Stomach (tissue), 8 donors: ENCODE measurements at regions not wholly inside any gene's neighbourhood (a gene's known extent, or its start where the extent isn't known, plus 50 kb on each side); places are given as distances from the start of the nearest gene placed in this dataset.

Source experiments
- DNase-seq, 2 donors: peaks; one replicate each; pipeline versions ENCODE4 v3.0.0 to v3.0.0-alpha.2; 2013 to 2019
- H3K27ac ChIP-seq, 5 donors: fragments of 200-600 bp in 4 of 5; sonication (generic) in 4 of 5; one replicate each; pipeline ENCODE4 v1.5.1; 2013 to 2019; ENCODE audit warnings: mild to moderate bottlenecking in 1 of 5, moderate library complexity in 1 of 5
- H3K27me3 ChIP-seq, 3 donors: fragments of 200-600 bp; sonication (generic); one replicate each; pipeline ENCODE4 v1.5.1; 2017 to 2019; ENCODE audit warnings: mixed run types in 1 of 3
- H3K36me3 ChIP-seq, 4 donors: fragments of 200-600 bp; sonication (generic); 1 replicate in 3 of 4; 2 replicates in 1 of 4; pipeline ENCODE4 v1.5.1; 2016 to 2019
- H3K4me1 ChIP-seq, 4 donors: fragments of 200-600 bp; sonication (generic); one replicate each; pipeline ENCODE4 v1.5.1; 2016 to 2019
- H3K4me3 ChIP-seq, 4 donors: fragments of 200-600 bp; sonication (generic) in 3 of 4; one replicate each; pipeline ENCODE4 v1.5.1; 2016 to 2019; ENCODE audit warnings: mild to moderate bottlenecking in 1 of 4
- H3K9me3 ChIP-seq, 4 donors: fragments of 200-600 bp; sonication (generic); one replicate each; pipeline ENCODE4 v1.5.1; 2016 to 2019
- EP300 ChIP-seq: sonication (generic); formaldehyde crosslinking; IDR thresholded peaks from one replicate; pipeline ENCODE4 v1.6.1; 2017; ENCODE audit warnings: antibody characterized with exemption
- POLR2A ChIP-seq, 4 donors: fragments of 450-650 bp; IDR thresholded peaks; one replicate each; pipeline ENCODE4 v1.6.1; 2016; ENCODE audit warnings: antibody characterized with exemption in 4 of 4, control low read depth in 2 of 4, mild to moderate bottlenecking in 1 of 4, moderate library complexity in 1 of 4
- POLR2AphosphoS5 ChIP-seq, 3 donors: sonication (generic); formaldehyde crosslinking; IDR thresholded peaks; one replicate each; pipeline ENCODE4 v1.6.1; 2016; ENCODE audit warnings: antibody characterized with exemption in 3 of 3
- WGBS, 5 donors: extraction: QIAGEN DNeasy Blood & Tissue Kit in 3 of 5; methylation state at CpG; one replicate each; pipeline versions ENCODE4 v1.1.5 to v1.1.7; 2013 to 2018; 5-methylcytosine and 5-hydroxymethylcytosine counted together
- intact Hi-C: fragments of 100-400 bp; cut with DNase I; formaldehyde crosslinking; loops from one replicate; pipeline ENCODE4 v1.15.1; 2023; ENCODE audit warnings: low total_unique reads
- TF ChIP-seq, protein P1 (sequence below), 7 experiments: fragments of 450-650 bp in 4 of 7; fragments of 200-600 bp in 3 of 7; sonication (generic) in 3 of 7; IDR thresholded peaks; one replicate each; pipeline ENCODE4 v1.5.1; 2016 to 2019; ENCODE audit warnings: antibody characterized with exemption in 7 of 7, control low read depth in 2 of 7, mild to moderate bottlenecking in 1 of 7
- donor health status: healthy with polysubstance abuse.
- donor health status: Bipolar disorder and iron deficiency.
- donor health status: healthy.

DNA sequence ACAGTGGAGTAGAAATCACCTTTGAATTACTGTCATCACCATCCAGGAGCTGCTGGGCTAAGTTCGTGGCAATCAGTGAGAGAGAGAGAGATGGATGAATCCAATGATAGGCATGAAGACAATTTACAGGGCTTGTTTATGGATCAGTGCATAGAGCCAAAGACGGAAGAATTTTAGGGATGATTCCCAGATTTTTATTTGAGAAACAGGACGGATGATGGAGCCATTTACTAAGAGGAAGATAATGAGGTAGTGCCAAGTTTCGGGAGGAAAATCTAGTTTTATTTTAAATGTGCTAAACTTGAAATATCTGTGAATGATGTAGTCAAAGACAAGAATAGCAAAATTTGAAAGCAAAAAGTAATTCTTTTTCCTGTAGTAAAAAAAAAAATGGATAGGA is 394.2 kb upstream of the PAPPA start:
- no peak overlapping the region for H3K27ac ChIP-seq
- H3K9me3 ChIP-seq: no peaks in the 10 kb centered on the region
- TF ChIP-seq, protein P1, sequence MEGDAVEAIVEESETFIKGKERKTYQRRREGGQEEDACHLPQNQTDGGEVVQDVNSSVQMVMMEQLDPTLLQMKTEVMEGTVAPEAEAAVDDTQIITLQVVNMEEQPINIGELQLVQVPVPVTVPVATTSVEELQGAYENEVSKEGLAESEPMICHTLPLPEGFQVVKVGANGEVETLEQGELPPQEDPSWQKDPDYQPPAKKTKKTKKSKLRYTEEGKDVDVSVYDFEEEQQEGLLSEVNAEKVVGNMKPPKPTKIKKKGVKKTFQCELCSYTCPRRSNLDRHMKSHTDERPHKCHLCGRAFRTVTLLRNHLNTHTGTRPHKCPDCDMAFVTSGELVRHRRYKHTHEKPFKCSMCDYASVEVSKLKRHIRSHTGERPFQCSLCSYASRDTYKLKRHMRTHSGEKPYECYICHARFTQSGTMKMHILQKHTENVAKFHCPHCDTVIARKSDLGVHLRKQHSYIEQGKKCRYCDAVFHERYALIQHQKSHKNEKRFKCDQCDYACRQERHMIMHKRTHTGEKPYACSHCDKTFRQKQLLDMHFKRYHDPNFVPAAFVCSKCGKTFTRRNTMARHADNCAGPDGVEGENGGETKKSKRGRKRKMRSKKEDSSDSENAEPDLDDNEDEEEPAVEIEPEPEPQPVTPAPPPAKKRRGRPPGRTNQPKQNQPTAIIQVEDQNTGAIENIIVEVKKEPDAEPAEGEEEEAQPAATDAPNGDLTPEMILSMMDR (IDR thresholded peaks at IDR 0.05): no peak
- no peak for TF ChIP-seq POLR2AphosphoS5 (IDR thresholded peaks at IDR 0.05)
- TF ChIP-seq EP300: no peak
- TF ChIP-seq POLR2A (IDR thresholded peaks at IDR 0.05): no peak
- intact Hi-C loops: no loop called here
- H3K36me3 ChIP-seq: no peaks in the 10 kb centered on the region
- WGBS, 5 donors: 65 to 72% (median 69%) methylated on average over 4 of the region's 4 CpGs
- no peaks in the 10 kb centered on the region for H3K27me3 ChIP-seq
- H3K4me3 ChIP-seq: no peak overlapping the region
- H3K4me1 ChIP-seq: no peaks in the 10 kb centered on the region
- DNase-seq: no peak

DNA sequence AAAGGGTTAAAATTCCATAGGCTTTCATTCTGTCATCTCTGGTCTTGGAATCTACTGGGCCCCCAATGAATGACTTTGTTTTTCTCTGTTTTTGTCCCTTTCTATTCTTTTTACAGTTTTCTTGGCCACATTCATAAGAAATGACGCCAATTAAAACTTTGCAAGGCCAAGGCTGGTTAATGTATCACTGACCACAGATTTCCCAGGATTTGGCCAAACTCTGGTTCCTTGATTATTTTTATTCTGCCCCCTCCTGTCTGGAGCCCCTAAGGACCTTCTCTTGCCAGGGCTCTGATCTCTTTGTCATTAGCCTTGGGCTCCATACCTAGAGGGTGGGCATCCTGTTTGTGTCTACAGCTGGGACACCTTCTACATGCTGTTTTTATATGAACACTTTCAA is 388.9 kb upstream of the PAPPA start:
- no peaks in the 10 kb centered on the region for H3K36me3 ChIP-seq
- no peak overlapping the region for H3K27ac ChIP-seq
- no peaks in the 10 kb centered on the region for H3K4me1 ChIP-seq
- DNase-seq: peak in 1 of 2 donors; percentile 12
- H3K27me3 ChIP-seq: no peaks in the 10 kb centered on the region
- intact Hi-C loops: no loop called here
- no peak overlapping the region for H3K4me3 ChIP-seq
- no peaks in the 10 kb centered on the region for H3K9me3 ChIP-seq
- no peak for TF ChIP-seq POLR2A (IDR thresholded peaks at IDR 0.05)
- WGBS, 5 donors: 75 to 90% (median 80%) methylated on average over 1 of the region's 1 CpG

DNA sequence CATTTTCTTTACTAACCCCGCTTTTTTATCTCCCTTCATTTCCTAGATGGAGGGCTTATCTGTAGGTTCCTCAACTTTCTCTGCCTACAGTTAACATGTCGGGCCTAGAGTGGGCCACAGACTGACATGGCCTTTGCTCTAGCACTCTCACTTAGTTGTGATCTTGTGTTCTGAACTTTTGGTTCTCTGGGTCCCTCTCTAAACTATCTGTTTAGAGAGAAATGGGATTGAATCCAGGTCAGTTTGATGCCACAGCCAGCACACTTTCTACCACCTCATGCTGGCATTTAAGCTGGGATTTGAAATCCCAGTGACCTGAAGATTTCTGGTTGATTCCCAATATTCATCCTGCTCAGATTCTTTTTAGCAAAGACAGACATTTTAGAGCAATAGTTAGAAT is 388.5 kb upstream of the PAPPA start:
- H3K27ac ChIP-seq: no peak overlapping the region
- 54 to 71% (median 58%) methylated on average over 2 of the region's 2 CpGs for WGBS, 5 donors

DNA sequence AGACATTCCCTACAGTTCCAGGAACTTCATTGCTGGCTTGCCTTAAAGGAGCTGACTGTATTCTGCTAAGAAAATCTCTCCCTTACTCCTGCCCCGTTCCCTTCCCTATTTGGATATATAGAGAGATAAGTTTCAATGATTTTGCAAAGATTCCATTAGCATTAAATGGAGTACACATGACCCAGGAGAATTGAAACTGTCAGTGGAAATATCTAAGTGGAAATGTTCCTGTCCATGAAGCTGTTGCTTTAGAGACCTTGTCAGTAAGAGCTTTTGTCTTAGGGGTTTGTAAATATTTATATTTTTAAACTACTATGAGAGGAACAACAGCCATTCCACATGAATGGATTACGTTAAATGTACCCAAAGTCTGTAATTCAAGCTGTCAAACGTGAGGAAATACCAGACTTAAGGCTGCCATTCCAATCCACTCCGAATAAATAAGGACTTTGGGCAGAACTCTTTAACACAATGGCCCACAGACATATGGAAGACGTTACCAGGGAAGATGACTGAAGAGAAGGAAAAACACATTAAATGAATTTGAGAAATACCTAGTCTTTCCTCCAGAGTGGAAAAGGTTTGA is 387.1 kb upstream of the PAPPA start:
- Histone ChIP-seq H3K27ac (no peak overlapping the region), H3K9me3 (no peaks in the 10 kb centered on the region), H3K4me1 (no peaks in the 10 kb centered on the region), H3K36me3 (no peaks in the 10 kb centered on the region), H3K27me3 (no peaks in the 10 kb centered on the region), H3K4me3 (no peak overlapping the region)
- TF ChIP-seq EP300 (no peak), POLR2AphosphoS5 (IDR thresholded peaks at IDR 0.05) (no peak), POLR2A (IDR thresholded peaks at IDR 0.05) (no peak)
- TF ChIP-seq, protein P1 (IDR thresholded peaks at IDR 0.05): no peak
- 26 to 38% (median 30%) methylated on average over 5 of the region's 5 CpGs for WGBS, 5 donors
- intact Hi-C loops: no loop called here
- DNase-seq: peak in 1 of 2 donors; percentile 14

More for the DNA sequence above, 388.5 kb upstream of the PAPPA start:
- DNase-seq: no peak
- intact Hi-C loops: no loop called here
- TF ChIP-seq POLR2A (IDR thresholded peaks at IDR 0.05) (no peak), POLR2AphosphoS5 (IDR thresholded peaks at IDR 0.05) (no peak), EP300 (no peak)
- TF ChIP-seq, protein P1 (IDR thresholded peaks at IDR 0.05): no peak
- Histone ChIP-seq H3K27me3 (no peaks in the 10 kb centered on the region), H3K36me3 (no peaks in the 10 kb centered on the region), H3K4me1 (no peaks in the 10 kb centered on the region), H3K9me3 (no peaks in the 10 kb centered on the region), H3K4me3 (no peak overlapping the region)

DNA sequence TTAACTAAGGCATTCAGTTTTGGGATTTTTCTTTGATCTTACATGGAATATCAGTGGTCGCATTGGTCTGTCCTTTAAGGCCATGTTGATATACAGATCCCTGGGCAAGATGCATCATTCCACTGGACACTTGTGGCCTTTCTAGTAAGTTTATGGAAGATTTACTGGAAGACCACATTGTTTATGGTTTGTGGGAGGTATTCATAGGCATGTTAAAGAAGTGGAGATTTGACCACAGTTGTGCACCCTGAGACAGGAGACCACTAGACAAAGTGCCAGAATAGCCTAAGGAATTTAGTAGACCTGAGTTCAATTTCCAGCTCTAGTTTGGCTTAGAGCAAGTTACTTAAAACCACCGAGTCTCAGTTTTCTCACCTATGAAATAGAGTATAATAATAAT is 383.1 kb upstream of the PAPPA start:
- 84 to 94% (median 89%) methylated on average over 2 of the region's 2 CpGs for WGBS, 5 donors
- intact Hi-C loops: no loop called here
- no peak for DNase-seq
- TF ChIP-seq POLR2A (IDR thresholded peaks at IDR 0.05): no peak
- no peak for TF ChIP-seq EP300
- TF ChIP-seq, protein P1 (IDR thresholded peaks at IDR 0.05): no peak
- no peak for TF ChIP-seq POLR2AphosphoS5 (IDR thresholded peaks at IDR 0.05)
- no peaks in the 10 kb centered on the region for H3K27me3 ChIP-seq
- no peak overlapping the region for H3K27ac ChIP-seq
- H3K9me3 ChIP-seq: no peaks in the 10 kb centered on the region
- no peaks in the 10 kb centered on the region for H3K4me1 ChIP-seq
- no peak overlapping the region for H3K4me3 ChIP-seq
- H3K36me3 ChIP-seq: no peaks in the 10 kb centered on the region
